ENCODE measurements at regions not wholly inside any gene's neighbourhood (a gene's known extent, or its start where the extent isn't known, plus 50 kb on each side); places are given as distances from the start of the nearest gene placed in this dataset.

- no peaks in the 10 kb centered on the region for H3K4me1 ChIP-seq (ENCODE audit: control insufficient read depth, insufficient read depth, low read length)
- H3K4me2 ChIP-seq (ENCODE audit: control insufficient read depth, insufficient read depth) = no peak overlapping the region
- POLR2A ChIA-PET = no interaction called here
- H3K27ac ChIP-seq (ENCODE audit: control insufficient read depth, insufficient read depth) = no peak overlapping the region
- in situ Hi-C loops (cut with MboI) (no loop called here), intact Hi-C loops (cut with micrococcal nuclease; ENCODE audit: unreplicated experiment) (no loop called here)
- FAIRE-seq = no peak
- ATAC-seq = no peak
- DNase-seq (ENCODE audit: low read depth, low spot score) = no peak
- H3K4me3 ChIP-seq = no peak overlapping the region
- H3K9me3 ChIP-seq (replicated peaks; ENCODE audit: control insufficient read depth, insufficient read depth, low read length) = no peaks in the 10 kb centered on the region
- no peaks in the 10 kb centered on the region for H4K20me1 ChIP-seq (ENCODE audit: control insufficient read depth, insufficient read depth)
- no peaks in the 10 kb centered on the region for H3K36me3 ChIP-seq (ENCODE audit: control insufficient read depth in 2 of 2, insufficient read depth in 2 of 2, low read length in 1 of 2)
- no TSS peak for BruUV-seq (replicated peaks)
- 10% methylated on average over 1 of the region's 1 CpG for WGBS (ENCODE audit: insufficient coverage, insufficient replicate concordance, low lambda C conversion rate, missing lambda C conversion rate)
- no peak for TF ChIP-seq CHD4 (IDR thresholded peaks at IDR 0.05)
- no peak for TF ChIP-seq ZNF274 (IDR thresholded peaks at IDR 0.05; ENCODE audit: insufficient read depth, insufficient read length)
- no peak for TF ChIP-seq ZNF384 (IDR thresholded peaks at IDR 0.05; ENCODE audit: borderline replicate concordance, low read depth, low read length)
- no peak for TF ChIP-seq SMAD1 (IDR thresholded peaks at IDR 0.05; ENCODE audit: low read depth, partially characterized antibody)
- no peak for TF ChIP-seq NBN (IDR thresholded peaks at IDR 0.05)
- no peak for TF ChIP-seq ZNF24 (IDR thresholded peaks at IDR 0.05)
- TF ChIP-seq, protein P1, sequence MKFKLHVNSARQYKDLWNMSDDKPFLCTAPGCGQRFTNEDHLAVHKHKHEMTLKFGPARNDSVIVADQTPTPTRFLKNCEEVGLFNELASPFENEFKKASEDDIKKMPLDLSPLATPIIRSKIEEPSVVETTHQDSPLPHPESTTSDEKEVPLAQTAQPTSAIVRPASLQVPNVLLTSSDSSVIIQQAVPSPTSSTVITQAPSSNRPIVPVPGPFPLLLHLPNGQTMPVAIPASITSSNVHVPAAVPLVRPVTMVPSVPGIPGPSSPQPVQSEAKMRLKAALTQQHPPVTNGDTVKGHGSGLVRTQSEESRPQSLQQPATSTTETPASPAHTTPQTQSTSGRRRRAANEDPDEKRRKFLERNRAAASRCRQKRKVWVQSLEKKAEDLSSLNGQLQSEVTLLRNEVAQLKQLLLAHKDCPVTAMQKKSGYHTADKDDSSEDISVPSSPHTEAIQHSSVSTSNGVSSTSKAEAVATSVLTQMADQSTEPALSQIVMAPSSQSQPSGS (IDR thresholded peaks at IDR 0.05; ENCODE audit: low read length) = no peak
- TF ChIP-seq CEBPB (IDR thresholded peaks at IDR 0.05; ENCODE audit: borderline replicate concordance in 1 of 2, low read depth in 2 of 2, low read length in 2 of 2) = no peak
- TF ChIP-seq ZZZ3 (IDR thresholded peaks at IDR 0.05; ENCODE audit: control insufficient read depth, insufficient read length, low read depth) = no peak
- TF ChIP-seq SIN3A (IDR thresholded peaks at IDR 0.05; ENCODE audit: low read depth, low read length) = no peak
- no peaks in the 10 kb centered on the region for H3K79me2 ChIP-seq (ENCODE audit: control insufficient read depth, insufficient read depth, low read length)
- SMC1A ChIA-PET (ENCODE audit: uncharacterized antibody, unreplicated experiment) = interaction anchor here (1.1 kb wide), 1 partner anchor 9 kb away, joined by 5 read pairs; no protein-coding TSS in a partner anchor
- RAD21 ChIA-PET (ENCODE audit: unreplicated experiment) = no interaction called here
- no peak overlapping the region for H3K9ac ChIP-seq (ENCODE audit: control insufficient read depth, insufficient read depth, low read length)
- H2AFZ ChIP-seq (ENCODE audit: control insufficient read depth, low read depth, low read length) = no peak overlapping the region
- H3K27me3 ChIP-seq (replicated peaks in 1 of 2; ENCODE audit: control insufficient read depth in 2 of 2, insufficient read depth in 2 of 2, low read length in 1 of 2) = no peaks in the 10 kb centered on the region; a peak in 1 of 4 replicates
- CTCF ChIA-PET = no interaction called here
These were observed 303.8 kb downstream of the NXPE2 start for GRCh38 chr11:114982141-114982540.

Measured in GM12878 (cell line).